GM23338 (cell line): ENCODE measurements at regions not wholly inside any gene's neighbourhood (a gene's known extent, or its start where the extent isn't known, plus 50 kb on each side); places are given as distances from the start of the nearest gene placed in this dataset.

ENCODE experiments used
- CREB1 ChIP-seq: fragments of 250-450 bp; sonication (Bioruptor Pico); IDR thresholded peaks from 2 replicates; pipeline ENCODE4 v1.5.0; 2020; ENCODE audit warnings: low read depth, mild to moderate bottlenecking, moderate library complexity
- EZH2 ChIP-seq: fragments of 200-600 bp; sonication (generic); IDR thresholded peaks from one replicate; pipeline ENCODE4 v1.8.0; 2017; ENCODE audit warnings: antibody characterized with exemption, mild to moderate bottlenecking, low read depth; ENCODE audit not compliant: unreplicated experiment
- JUNB ChIP-seq: IDR thresholded peaks from one replicate; pipeline ENCODE4 v1.6.1; 2016; ENCODE audit warnings: antibody characterized with exemption; ENCODE audit not compliant: unreplicated experiment
- NANOG ChIP-seq: IDR thresholded peaks from 2 replicates; pipeline ENCODE4 v1.6.1; 2016; ENCODE audit warnings: antibody characterized with exemption, borderline replicate concordance
- POLR2AphosphoS5 ChIP-seq: IDR thresholded peaks from 2 replicates; pipeline ENCODE4 v1.6.1; 2016; ENCODE audit warnings: antibody characterized with exemption, low read depth
- STAT1 ChIP-seq: IDR thresholded peaks from one replicate; pipeline ENCODE4 v1.6.1; 2016; ENCODE audit warnings: antibody characterized with exemption; ENCODE audit not compliant: unreplicated experiment
- ZNF114 ChIP-seq: fragments of 250-450 bp; sonication (Bioruptor Pico); IDR thresholded peaks from 2 replicates; pipeline ENCODE4 v1.5.0; 2020; ENCODE audit warnings: mild to moderate bottlenecking, moderate library complexity
- ZNF331 ChIP-seq: fragments of 250-450 bp; sonication (Bioruptor Pico); IDR thresholded peaks from 2 replicates; pipeline ENCODE4 v1.5.0; 2020; ENCODE audit warnings: low read depth, mild to moderate bottlenecking, moderate library complexity
- ZNF462 ChIP-seq: fragments of 250-450 bp; sonication (Bioruptor Pico); IDR thresholded peaks from 2 replicates; pipeline ENCODE4 v1.5.0; 2020; ENCODE audit warnings: mild to moderate bottlenecking, moderate library complexity
- TF ChIP-seq, protein P1 (sequence below), 2 experiments: fragments of 200-600 bp in 1 of 2; sonication (generic) in 1 of 2; conservative IDR thresholded peaks; 2 replicates each; pipeline versions ENCODE4 v1.5.1 to v1.6.1; 2016 to 2017; ENCODE audit warnings: antibody characterized with exemption in 2 of 2, low read depth in 2 of 2, mild to moderate bottlenecking in 2 of 2, moderate library complexity in 1 of 2
- TF ChIP-seq, protein P2 (sequence below): IDR thresholded peaks from one replicate; pipeline ENCODE4 v1.6.1; 2018; ENCODE audit warnings: antibody characterized with exemption; ENCODE audit not compliant: unreplicated experiment

DNA sequence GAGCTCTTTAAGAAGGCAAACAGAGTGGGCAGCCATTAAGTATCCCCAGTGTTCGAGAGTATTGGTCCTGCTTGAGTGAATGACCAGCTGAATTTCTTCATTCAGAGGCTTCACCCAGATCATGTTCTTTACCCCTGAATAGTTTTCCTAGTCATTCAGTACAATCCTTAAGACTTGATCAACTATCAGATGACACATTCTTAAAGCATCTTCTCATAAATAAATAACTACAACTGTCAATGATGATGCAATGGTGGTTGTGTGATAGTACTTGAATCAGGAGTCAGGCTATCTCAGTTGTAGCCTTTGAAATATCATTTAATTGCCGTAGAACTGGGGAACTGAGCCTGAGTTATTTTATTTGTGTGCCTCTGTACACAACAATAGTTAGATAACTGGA is 416.8 kb upstream of the CCL2 start (continued):
- TF ChIP-seq ZNF462 (CRISPR knock-in tag) (no peak), POLR2AphosphoS5 (no peak), CREB1 (no peak), ZNF114 (CRISPR knock-in tag) (no peak), JUNB (no peak), ZNF331 (CRISPR knock-in tag) (no peak), EZH2 (no peak), NANOG (no peak), STAT1 (no peak)
- TF ChIP-seq, protein P1, sequence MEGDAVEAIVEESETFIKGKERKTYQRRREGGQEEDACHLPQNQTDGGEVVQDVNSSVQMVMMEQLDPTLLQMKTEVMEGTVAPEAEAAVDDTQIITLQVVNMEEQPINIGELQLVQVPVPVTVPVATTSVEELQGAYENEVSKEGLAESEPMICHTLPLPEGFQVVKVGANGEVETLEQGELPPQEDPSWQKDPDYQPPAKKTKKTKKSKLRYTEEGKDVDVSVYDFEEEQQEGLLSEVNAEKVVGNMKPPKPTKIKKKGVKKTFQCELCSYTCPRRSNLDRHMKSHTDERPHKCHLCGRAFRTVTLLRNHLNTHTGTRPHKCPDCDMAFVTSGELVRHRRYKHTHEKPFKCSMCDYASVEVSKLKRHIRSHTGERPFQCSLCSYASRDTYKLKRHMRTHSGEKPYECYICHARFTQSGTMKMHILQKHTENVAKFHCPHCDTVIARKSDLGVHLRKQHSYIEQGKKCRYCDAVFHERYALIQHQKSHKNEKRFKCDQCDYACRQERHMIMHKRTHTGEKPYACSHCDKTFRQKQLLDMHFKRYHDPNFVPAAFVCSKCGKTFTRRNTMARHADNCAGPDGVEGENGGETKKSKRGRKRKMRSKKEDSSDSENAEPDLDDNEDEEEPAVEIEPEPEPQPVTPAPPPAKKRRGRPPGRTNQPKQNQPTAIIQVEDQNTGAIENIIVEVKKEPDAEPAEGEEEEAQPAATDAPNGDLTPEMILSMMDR (conservative IDR thresholded peaks at IDR 0.05; ENCODE audit: low read depth in 2 of 2): no peak
- TF ChIP-seq, protein P2, sequence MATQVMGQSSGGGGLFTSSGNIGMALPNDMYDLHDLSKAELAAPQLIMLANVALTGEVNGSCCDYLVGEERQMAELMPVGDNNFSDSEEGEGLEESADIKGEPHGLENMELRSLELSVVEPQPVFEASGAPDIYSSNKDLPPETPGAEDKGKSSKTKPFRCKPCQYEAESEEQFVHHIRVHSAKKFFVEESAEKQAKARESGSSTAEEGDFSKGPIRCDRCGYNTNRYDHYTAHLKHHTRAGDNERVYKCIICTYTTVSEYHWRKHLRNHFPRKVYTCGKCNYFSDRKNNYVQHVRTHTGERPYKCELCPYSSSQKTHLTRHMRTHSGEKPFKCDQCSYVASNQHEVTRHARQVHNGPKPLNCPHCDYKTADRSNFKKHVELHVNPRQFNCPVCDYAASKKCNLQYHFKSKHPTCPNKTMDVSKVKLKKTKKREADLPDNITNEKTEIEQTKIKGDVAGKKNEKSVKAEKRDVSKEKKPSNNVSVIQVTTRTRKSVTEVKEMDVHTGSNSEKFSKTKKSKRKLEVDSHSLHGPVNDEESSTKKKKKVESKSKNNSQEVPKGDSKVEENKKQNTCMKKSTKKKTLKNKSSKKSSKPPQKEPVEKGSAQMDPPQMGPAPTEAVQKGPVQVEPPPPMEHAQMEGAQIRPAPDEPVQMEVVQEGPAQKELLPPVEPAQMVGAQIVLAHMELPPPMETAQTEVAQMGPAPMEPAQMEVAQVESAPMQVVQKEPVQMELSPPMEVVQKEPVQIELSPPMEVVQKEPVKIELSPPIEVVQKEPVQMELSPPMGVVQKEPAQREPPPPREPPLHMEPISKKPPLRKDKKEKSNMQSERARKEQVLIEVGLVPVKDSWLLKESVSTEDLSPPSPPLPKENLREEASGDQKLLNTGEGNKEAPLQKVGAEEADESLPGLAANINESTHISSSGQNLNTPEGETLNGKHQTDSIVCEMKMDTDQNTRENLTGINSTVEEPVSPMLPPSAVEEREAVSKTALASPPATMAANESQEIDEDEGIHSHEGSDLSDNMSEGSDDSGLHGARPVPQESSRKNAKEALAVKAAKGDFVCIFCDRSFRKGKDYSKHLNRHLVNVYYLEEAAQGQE: no peak
